ENCODE measurements at regions not wholly inside any gene's neighbourhood (a gene's known extent, or its start where the extent isn't known, plus 50 kb on each side); places are given as distances from the start of the nearest gene placed in this dataset.
"Not testable (repeated sequence)": the region's sequence is repeated elsewhere in the genome, so short reads cannot be mapped to it uniquely, and the experiment has no call there.

DNA sequence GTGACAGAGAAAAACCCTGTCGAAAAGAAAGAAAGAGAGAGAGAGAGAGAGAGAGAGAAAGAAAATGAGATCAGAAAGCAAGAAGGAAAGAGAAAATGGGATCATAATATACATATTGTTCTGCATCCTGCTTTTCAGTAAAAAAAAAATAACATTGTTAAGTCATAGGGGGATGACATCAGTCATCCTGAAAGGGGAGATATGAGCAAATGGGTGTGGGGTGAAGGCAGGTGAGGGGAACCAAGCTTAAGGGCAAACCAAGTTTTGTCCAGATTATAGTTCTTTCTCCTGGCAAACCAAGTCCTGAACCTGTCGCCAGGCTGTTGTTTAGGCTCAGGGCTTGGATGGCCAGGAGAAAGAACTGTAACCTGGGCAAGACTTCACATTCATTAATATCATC, 92.6 kb upstream of the TMTC4 start:
- CTCF ChIA-PET: interaction anchor here (1.6 kb wide), 1 partner anchor 9 kb away, joined by 7 read pairs; no protein-coding TSS in a partner anchor
- no peak for DNase-seq (ENCODE audit: unreplicated experiment)
- H3K36me3 Mint-ChIP-seq (ENCODE audit: insufficient read depth, unreplicated experiment): peaks cover 6% of the 10 kb centered on the region
- no peak for TF ChIP-seq CTCF (IDR thresholded peaks at IDR 0.05; ENCODE audit: unreplicated experiment)
- no peaks in the 10 kb centered on the region for H3K4me1 Mint-ChIP-seq (ENCODE audit: insufficient read depth, unreplicated experiment)
- no TSS peak for BruUV-seq (replicated peaks)
- intact Hi-C loops (cut with micrococcal nuclease): no loop called here
- no peaks in the 10 kb centered on the region for H3K27me3 Mint-ChIP-seq (ENCODE audit: insufficient read depth, unreplicated experiment)
- POLR2A ChIA-PET: no interaction called here
- H3K4me3 Mint-ChIP-seq (ENCODE audit: unreplicated experiment): no peak overlapping the region
- H3K9me3 Mint-ChIP-seq (ENCODE audit: unreplicated experiment): no peaks in the 10 kb centered on the region
- H3K27ac Mint-ChIP-seq (ENCODE audit: low read depth, unreplicated experiment): no peak overlapping the region

DNA sequence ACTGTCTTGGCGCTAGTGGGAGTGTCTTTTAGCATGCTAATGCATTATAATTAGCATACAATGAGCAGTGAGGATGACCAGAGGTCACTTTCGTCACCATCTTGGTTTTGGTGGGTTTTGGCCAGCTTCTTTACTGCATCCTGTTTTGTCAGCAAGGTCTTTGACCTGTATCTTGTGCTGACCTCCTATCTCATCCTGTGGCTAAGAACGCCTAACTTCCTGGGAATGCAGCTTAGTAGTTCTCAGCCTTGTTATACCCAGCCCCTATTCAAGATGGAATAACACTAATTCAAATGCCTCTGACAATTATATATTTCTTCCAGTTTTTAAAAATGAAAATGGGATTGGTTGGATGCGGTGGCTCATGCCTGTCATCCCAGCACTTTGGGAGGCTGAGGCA, 92.0 kb upstream of the TMTC4 start:
- H3K36me3 Mint-ChIP-seq (ENCODE audit: insufficient read depth, unreplicated experiment); H3K27ac Mint-ChIP-seq (ENCODE audit: low read depth, unreplicated experiment); DNase-seq (ENCODE audit: unreplicated experiment); BruUV-seq (replicated peaks); H3K4me3 Mint-ChIP-seq (ENCODE audit: unreplicated experiment); POLR2A ChIA-PET; H3K4me1 Mint-ChIP-seq (ENCODE audit: insufficient read depth, unreplicated experiment); H3K9me3 Mint-ChIP-seq (ENCODE audit: unreplicated experiment); intact Hi-C loops (cut with micrococcal nuclease); H3K27me3 Mint-ChIP-seq (ENCODE audit: insufficient read depth, unreplicated experiment); CTCF ChIA-PET: not testable (repeated sequence)

- Mint-ChIP-seq H3K9me3 (ENCODE audit: unreplicated experiment) (no peaks in the 10 kb centered on the region), H3K4me1 (ENCODE audit: insufficient read depth, unreplicated experiment) (no peaks in the 10 kb centered on the region), H3K27me3 (ENCODE audit: insufficient read depth, unreplicated experiment) (no peaks in the 10 kb centered on the region), H3K27ac (ENCODE audit: low read depth, unreplicated experiment) (no peak overlapping the region), H3K36me3 (ENCODE audit: insufficient read depth, unreplicated experiment) (peaks cover 4% of the 10 kb centered on the region), H3K4me3 (ENCODE audit: unreplicated experiment) (no peak overlapping the region)
- DNase-seq (ENCODE audit: unreplicated experiment): no peak
- no peak for TF ChIP-seq CTCF (IDR thresholded peaks at IDR 0.05; ENCODE audit: unreplicated experiment)
- no TSS peak for BruUV-seq (replicated peaks)
- ChIA-PET CTCF (interaction anchor here (0.6 kb wide), 1 partner anchor 43 kb away, joined by 3 read pairs; no protein-coding TSS in a partner anchor), POLR2A (no interaction called here)
- intact Hi-C loops (cut with micrococcal nuclease): no loop called here
Observed at GRCh38 chr13:100764937-100765336, 90.3 kb upstream of the TMTC4 start.

- H3K4me1 Mint-ChIP-seq (ENCODE audit: insufficient read depth, unreplicated experiment); POLR2A ChIA-PET; H3K27me3 Mint-ChIP-seq (ENCODE audit: insufficient read depth, unreplicated experiment); BruUV-seq (replicated peaks); H3K27ac Mint-ChIP-seq (ENCODE audit: low read depth, unreplicated experiment); CTCF ChIA-PET; H3K9me3 Mint-ChIP-seq (ENCODE audit: unreplicated experiment); H3K36me3 Mint-ChIP-seq (ENCODE audit: insufficient read depth, unreplicated experiment); DNase-seq (ENCODE audit: unreplicated experiment); intact Hi-C loops (cut with micrococcal nuclease); H3K4me3 Mint-ChIP-seq (ENCODE audit: unreplicated experiment): not testable (repeated sequence)
Observed at GRCh38 chr13:100762126-100762525, 87.5 kb upstream of the TMTC4 start.

GRCh38 chr13:100755891-100756290, 81.3 kb upstream of the TMTC4 start:
- BruUV-seq (replicated peaks): no TSS peak
- H3K27ac Mint-ChIP-seq (ENCODE audit: low read depth, unreplicated experiment): no peak overlapping the region
- no peak overlapping the region for H3K4me3 Mint-ChIP-seq (ENCODE audit: unreplicated experiment)
- no peaks in the 10 kb centered on the region for H3K4me1 Mint-ChIP-seq (ENCODE audit: insufficient read depth, unreplicated experiment)
- no peaks in the 10 kb centered on the region for H3K9me3 Mint-ChIP-seq (ENCODE audit: unreplicated experiment)
- DNase-seq (ENCODE audit: unreplicated experiment): no peak
- no peaks in the 10 kb centered on the region for H3K36me3 Mint-ChIP-seq (ENCODE audit: insufficient read depth, unreplicated experiment)
- ChIA-PET CTCF (interaction anchor here (0.6 to 0.9 kb wide), 2 partner anchors 149 to 1330 kb away, joined by 3 to 4 read pairs; no protein-coding TSS in a partner anchor), POLR2A (no interaction called here)
- intact Hi-C loops (cut with micrococcal nuclease): no loop called here
- no peaks in the 10 kb centered on the region for H3K27me3 Mint-ChIP-seq (ENCODE audit: insufficient read depth, unreplicated experiment)
- no peak for TF ChIP-seq CTCF (IDR thresholded peaks at IDR 0.05; ENCODE audit: unreplicated experiment)
